ENCODE measurements at regions not wholly inside any gene's neighbourhood (a gene's known extent, or its start where the extent isn't known, plus 50 kb on each side); places are given as distances from the start of the nearest gene placed in this dataset.

DNA sequence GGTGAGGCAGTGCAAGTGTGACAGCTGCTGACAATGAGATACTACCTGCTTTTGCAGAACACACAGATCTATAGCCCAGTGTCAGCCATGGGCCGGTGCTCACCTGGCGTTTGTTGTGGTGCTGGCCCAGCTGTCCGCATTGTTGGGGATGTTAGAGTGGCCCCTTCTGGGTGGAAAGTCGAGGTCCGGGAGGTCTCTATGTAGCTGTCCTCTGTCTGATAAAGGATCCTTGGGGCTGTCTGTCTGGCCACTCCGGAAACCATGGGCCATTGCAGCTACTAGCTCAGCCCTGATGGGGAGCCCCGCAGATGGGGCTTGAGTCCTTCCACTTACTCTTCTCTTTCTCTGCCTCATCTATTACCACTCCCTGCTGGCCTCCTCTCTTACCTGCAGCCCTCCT, 181.5 kb upstream of the TSHZ3 start:
- TF ChIP-seq, protein P1, sequence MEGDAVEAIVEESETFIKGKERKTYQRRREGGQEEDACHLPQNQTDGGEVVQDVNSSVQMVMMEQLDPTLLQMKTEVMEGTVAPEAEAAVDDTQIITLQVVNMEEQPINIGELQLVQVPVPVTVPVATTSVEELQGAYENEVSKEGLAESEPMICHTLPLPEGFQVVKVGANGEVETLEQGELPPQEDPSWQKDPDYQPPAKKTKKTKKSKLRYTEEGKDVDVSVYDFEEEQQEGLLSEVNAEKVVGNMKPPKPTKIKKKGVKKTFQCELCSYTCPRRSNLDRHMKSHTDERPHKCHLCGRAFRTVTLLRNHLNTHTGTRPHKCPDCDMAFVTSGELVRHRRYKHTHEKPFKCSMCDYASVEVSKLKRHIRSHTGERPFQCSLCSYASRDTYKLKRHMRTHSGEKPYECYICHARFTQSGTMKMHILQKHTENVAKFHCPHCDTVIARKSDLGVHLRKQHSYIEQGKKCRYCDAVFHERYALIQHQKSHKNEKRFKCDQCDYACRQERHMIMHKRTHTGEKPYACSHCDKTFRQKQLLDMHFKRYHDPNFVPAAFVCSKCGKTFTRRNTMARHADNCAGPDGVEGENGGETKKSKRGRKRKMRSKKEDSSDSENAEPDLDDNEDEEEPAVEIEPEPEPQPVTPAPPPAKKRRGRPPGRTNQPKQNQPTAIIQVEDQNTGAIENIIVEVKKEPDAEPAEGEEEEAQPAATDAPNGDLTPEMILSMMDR (optimal IDR thresholded peaks at IDR 0.05 in 1 of 3, IDR thresholded peaks at IDR 0.05 in 1 of 3, conservative IDR thresholded peaks at IDR 0.05 in 1 of 3; ENCODE audit: extremely low read depth in 1 of 3, insufficient read depth in 2 of 3, low read length in 3 of 3): no peak
- TF ChIP-seq EZH2 (IDR thresholded peaks at IDR 0.05; ENCODE audit: low read length): no peak

Measured in keratinocyte (primary cell).